ENCODE measurements at regions not wholly inside any gene's neighbourhood (a gene's known extent, or its start where the extent isn't known, plus 50 kb on each side); places are given as distances from the start of the nearest gene placed in this dataset.

GRCh38 chr12:13680916-13681315 is 300.5 kb downstream of the GRIN2B start:
- DNase-seq, result no peak

GRCh38 chr12:13676880-13677279 is 304.5 kb downstream of the GRIN2B start:
- no peak for DNase-seq

- DNase-seq, result no peak
Measured at GRCh38 chr12:13670285-13670866, 311.0 kb downstream of the GRIN2B start.

- no peak for DNase-seq
Measured at GRCh38 chr12:13668880-13669279, 312.5 kb downstream of the GRIN2B start.

- no peak for DNase-seq
Measured at GRCh38 chr12:13666806-13667205, 314.6 kb downstream of the GRIN2B start.

- peak; percentile 63 for DNase-seq
Measured at GRCh38 chr12:13661005-13661887, 320.2 kb downstream of the GRIN2B start.

GRCh38 chr12:13654456-13654855 is 326.9 kb downstream of the GRIN2B start:
- no peak for DNase-seq

- DNase-seq, result no peak
Measured at GRCh38 chr12:13652105-13652504, 329.3 kb downstream of the GRIN2B start.

- no peak for DNase-seq
Measured at GRCh38 chr12:13635709-13636108, 345.7 kb downstream of the GRIN2B start.

GRCh38 chr12:13631873-13632272 is 349.5 kb downstream of the GRIN2B start:
- DNase-seq, result no peak

GRCh38 chr12:13630354-13630753 is 351.0 kb downstream of the GRIN2B start:
- no peak for DNase-seq

- DNase-seq, result no peak
Measured at GRCh38 chr12:13628067-13628466, 353.3 kb downstream of the GRIN2B start.

GRCh38 chr12:13627536-13627935 is 353.9 kb downstream of the GRIN2B start:
- DNase-seq, result no peak

GRCh38 chr12:13613297-13613696 is 368.1 kb downstream of the GRIN2B start:
- DNase-seq, result no peak

- DNase-seq, result peak; percentile 65
Measured at GRCh38 chr12:13609894-13610679, 371.3 kb downstream of the GRIN2B start.

- no peak for DNase-seq
Measured at GRCh38 chr12:13606290-13606689, 375.1 kb downstream of the GRIN2B start.

GRCh38 chr12:13603953-13604352 is 377.4 kb downstream of the GRIN2B start:
- DNase-seq, result no peak

GRCh38 chr12:13602172-13602571 is 379.2 kb downstream of the GRIN2B start:
- no peak for DNase-seq

- DNase-seq, result peak; percentile 30
Measured at GRCh38 chr12:13599176-13599575, 382.2 kb downstream of the GRIN2B start.

GRCh38 chr12:13597837-13598236 is 383.6 kb downstream of the GRIN2B start:
- DNase-seq, result no peak

GRCh38 chr12:13597166-13597565 is 384.2 kb downstream of the GRIN2B start:
- DNase-seq, result no peak

GRCh38 chr12:13596714-13597113 is 384.7 kb downstream of the GRIN2B start:
- no peak for DNase-seq

All from muscle of arm (tissue), 1 donor.